K562 (cell line): ENCODE measurements at regions not wholly inside any gene's neighbourhood (a gene's known extent, or its start where the extent isn't known, plus 50 kb on each side); places are given as distances from the start of the nearest gene placed in this dataset.

Experiments
- MCM3 ChIP-seq: fragments of 450-650 bp; IDR thresholded peaks from 2 replicates; pipeline ENCODE4 v1.6.1; 2016
- YBX1 ChIP-seq: fragments of 450-650 bp; IDR thresholded peaks from 2 replicates; pipeline ENCODE4 v1.7.1; 2016; ENCODE audit warnings: mild to moderate bottlenecking

- no peak for TF ChIP-seq MCM3
- TF ChIP-seq YBX1, result no peak
Measured at GRCh38 chr14:28496364-28496763, 270.2 kb upstream of the FOXG1 start.
